Neural crest cell (in vitro differentiated cells): ENCODE measurements at regions not wholly inside any gene's neighbourhood (a gene's known extent, or its start where the extent isn't known, plus 50 kb on each side); places are given as distances from the start of the nearest gene placed in this dataset.

Experiments
- DNase-seq: peaks from one replicate; pipeline ENCODE4 v3.0.0; 2021; ENCODE audit warnings: low read depth, mixed read lengths, low spot score
- H3K27ac Mint-ChIP-seq: one replicate; pipeline ENCODE4 v1.8.0; 2021; ENCODE audit warnings: mild to moderate bottlenecking, mixed read lengths; ENCODE audit not compliant: unreplicated experiment
- H3K27me3 Mint-ChIP-seq: 2 replicates; pipeline ENCODE4 v1.8.0; 2021; ENCODE audit warnings: low read depth, mild to moderate bottlenecking, mixed read lengths
- H3K36me3 Mint-ChIP-seq: 2 replicates; pipeline ENCODE4 v1.8.0; 2021; ENCODE audit warnings: low read depth, mild to moderate bottlenecking, mixed read lengths
- H3K4me1 Mint-ChIP-seq: 2 replicates; pipeline ENCODE4 v1.8.0; 2021; ENCODE audit warnings: mixed read lengths
- H3K4me3 Mint-ChIP-seq: one replicate; pipeline ENCODE4 v1.8.0; 2021; ENCODE audit warnings: mild to moderate bottlenecking, mixed read lengths
- H3K9me3 Mint-ChIP-seq: 2 replicates; pipeline ENCODE4 v1.8.0; 2021; ENCODE audit warnings: mixed read lengths
- TF ChIP-seq, protein P1 (sequence below): fragments of 200-600 bp; sonication (generic); conservative IDR thresholded peaks from 2 replicates; pipeline ENCODE4 v1.5.0; 2021; ENCODE audit warnings: antibody characterized with exemption, mild to moderate bottlenecking

DNA sequence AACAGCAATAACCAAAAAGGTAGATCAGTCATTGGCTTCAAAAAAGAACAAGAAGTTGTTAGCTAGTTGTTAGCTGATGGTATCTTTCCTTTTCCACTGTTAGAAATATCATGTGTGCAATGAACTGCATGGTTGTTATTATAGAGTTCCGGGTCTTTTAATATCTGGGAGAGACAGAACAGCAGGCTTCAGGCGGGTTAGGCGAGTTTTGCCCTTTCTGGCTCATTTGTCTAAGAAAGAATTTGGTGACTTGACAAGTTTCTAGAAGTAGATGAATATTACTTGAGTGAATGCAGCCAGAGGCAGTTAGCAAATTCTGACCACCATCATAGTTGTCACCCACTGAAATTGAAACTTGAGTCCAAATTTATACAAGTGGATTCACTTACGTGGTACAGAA lies 88.9 kb upstream of the MID1 start:
- Mint-ChIP-seq H3K9me3 (peaks cover 2% of the 10 kb centered on the region), H3K27me3 (no peaks in the 10 kb centered on the region), H3K4me1 (peaks cover 16% of the 10 kb centered on the region), H3K36me3 (peaks cover 3% of the 10 kb centered on the region), H3K4me3 (no peak overlapping the region), H3K27ac (no peak overlapping the region)
- TF ChIP-seq, protein P1, sequence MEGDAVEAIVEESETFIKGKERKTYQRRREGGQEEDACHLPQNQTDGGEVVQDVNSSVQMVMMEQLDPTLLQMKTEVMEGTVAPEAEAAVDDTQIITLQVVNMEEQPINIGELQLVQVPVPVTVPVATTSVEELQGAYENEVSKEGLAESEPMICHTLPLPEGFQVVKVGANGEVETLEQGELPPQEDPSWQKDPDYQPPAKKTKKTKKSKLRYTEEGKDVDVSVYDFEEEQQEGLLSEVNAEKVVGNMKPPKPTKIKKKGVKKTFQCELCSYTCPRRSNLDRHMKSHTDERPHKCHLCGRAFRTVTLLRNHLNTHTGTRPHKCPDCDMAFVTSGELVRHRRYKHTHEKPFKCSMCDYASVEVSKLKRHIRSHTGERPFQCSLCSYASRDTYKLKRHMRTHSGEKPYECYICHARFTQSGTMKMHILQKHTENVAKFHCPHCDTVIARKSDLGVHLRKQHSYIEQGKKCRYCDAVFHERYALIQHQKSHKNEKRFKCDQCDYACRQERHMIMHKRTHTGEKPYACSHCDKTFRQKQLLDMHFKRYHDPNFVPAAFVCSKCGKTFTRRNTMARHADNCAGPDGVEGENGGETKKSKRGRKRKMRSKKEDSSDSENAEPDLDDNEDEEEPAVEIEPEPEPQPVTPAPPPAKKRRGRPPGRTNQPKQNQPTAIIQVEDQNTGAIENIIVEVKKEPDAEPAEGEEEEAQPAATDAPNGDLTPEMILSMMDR: no peak
- no peak for DNase-seq

DNA sequence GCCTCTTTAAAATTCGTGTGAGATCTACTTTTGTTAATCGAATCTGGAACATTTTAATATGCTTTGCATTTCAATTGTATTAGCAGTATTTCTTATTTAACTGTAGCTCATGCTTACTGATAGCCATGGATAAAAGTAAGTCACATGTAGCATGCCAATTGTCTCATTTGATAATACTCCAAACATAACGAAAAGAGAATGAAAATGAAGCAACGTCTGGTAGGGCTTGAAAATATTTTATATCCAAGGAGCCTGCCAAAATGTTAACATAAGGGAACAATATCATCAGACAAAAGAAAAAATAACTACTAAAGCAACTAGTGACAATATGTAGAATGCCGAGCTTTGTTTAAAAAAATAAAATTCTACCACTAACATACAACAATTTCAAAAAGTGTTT lies 94.1 kb upstream of the MID1 start:
- no peak overlapping the region for H3K27ac Mint-ChIP-seq
- H3K36me3 Mint-ChIP-seq: peaks cover 9% of the 10 kb centered on the region
- DNase-seq: no peak
- H3K4me3 Mint-ChIP-seq: no peak overlapping the region
- H3K4me1 Mint-ChIP-seq: peaks cover 12% of the 10 kb centered on the region
- peaks cover 2% of the 10 kb centered on the region for H3K9me3 Mint-ChIP-seq
- TF ChIP-seq, protein P1: no peak
- H3K27me3 Mint-ChIP-seq: no peaks in the 10 kb centered on the region

DNA sequence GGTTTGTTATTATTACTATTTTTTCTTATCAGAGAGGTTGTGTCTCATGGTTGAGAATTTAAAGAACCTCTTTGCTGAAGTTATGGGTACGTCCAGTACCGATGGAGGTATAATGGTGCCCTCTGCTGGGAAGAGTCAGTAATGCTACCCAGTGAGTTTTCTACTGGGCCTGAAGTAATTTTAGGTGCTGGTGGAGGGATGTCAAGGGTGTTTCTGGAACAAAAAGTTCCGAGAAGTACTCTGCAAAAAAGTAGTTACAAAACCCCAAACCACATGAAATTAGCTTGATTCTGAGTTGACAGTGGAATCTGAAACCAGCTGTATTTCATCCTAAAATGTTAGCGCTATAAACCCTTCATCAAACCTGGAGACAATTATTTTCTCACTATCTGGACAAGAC lies 102.5 kb upstream of the MID1 start:
- DNase-seq: peak; percentile 62
- Mint-ChIP-seq H3K27ac (no peak overlapping the region), H3K9me3 (peaks cover 3% of the 10 kb centered on the region)

DNA sequence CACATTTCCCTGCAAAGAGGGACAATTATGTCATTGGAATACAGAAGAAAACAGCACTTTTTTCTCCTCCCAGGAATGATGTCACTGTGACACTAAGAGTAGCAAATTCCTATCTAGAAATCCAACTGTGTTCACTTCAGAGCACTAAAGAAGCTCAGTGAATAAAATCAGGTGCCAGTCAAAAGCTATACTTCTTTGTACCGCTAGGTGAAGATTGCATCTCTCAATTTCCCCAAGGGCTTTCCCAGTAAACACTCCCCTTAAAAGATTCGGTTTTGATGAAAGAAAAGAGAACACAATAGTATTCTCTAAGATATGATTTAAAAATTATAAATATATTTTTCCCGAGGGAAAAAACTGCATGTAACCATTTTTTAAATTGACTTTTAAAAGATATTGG lies 104.7 kb upstream of the MID1 start:
- H3K9me3 Mint-ChIP-seq: peaks cover 3% of the 10 kb centered on the region
- no peaks in the 10 kb centered on the region for H3K36me3 Mint-ChIP-seq
- no peaks in the 10 kb centered on the region for H3K27me3 Mint-ChIP-seq
- no peak for DNase-seq
- TF ChIP-seq, protein P1: peak; percentile 57
- peaks cover 26% of the 10 kb centered on the region for H3K4me1 Mint-ChIP-seq
- no peak overlapping the region for H3K27ac Mint-ChIP-seq
- H3K4me3 Mint-ChIP-seq: no peak overlapping the region

More for the DNA sequence above, 102.5 kb upstream of the MID1 start:
- peaks cover 12% of the 10 kb centered on the region for H3K4me1 Mint-ChIP-seq
- TF ChIP-seq, protein P1: peak; percentile 74
- no peak overlapping the region for H3K4me3 Mint-ChIP-seq
- H3K36me3 Mint-ChIP-seq: no peaks in the 10 kb centered on the region
- no peaks in the 10 kb centered on the region for H3K27me3 Mint-ChIP-seq

DNA sequence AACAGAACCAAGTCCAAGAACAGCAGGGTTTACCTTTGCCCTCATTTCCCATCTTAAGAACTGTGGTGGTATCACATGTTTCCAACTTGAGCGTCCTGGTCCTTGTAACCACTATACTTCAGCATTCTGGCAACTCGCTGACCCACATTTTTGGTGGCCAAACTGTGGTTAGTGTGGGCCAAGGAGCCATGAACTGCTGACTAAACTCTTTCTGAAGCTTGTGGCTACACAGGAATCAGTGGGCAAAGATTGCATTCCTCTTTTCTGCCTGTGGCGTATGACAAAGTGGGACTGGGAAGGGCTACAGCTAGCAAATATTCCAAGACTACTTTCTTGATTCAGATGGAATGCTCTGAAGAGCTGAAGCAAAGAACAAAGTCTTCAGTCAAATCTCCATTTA lies 106.3 kb upstream of the MID1 start:
- H3K9me3 Mint-ChIP-seq: peaks cover 3% of the 10 kb centered on the region
- H3K4me1 Mint-ChIP-seq: peaks cover 26% of the 10 kb centered on the region
- TF ChIP-seq, protein P1: no peak
- no peak for DNase-seq
- no peak overlapping the region for H3K4me3 Mint-ChIP-seq
- H3K36me3 Mint-ChIP-seq: no peaks in the 10 kb centered on the region
- no peaks in the 10 kb centered on the region for H3K27me3 Mint-ChIP-seq
- H3K27ac Mint-ChIP-seq: no peak overlapping the region
